GM21529 (cell line): ENCODE measurements at regions not wholly inside any gene's neighbourhood (a gene's known extent, or its start where the extent isn't known, plus 50 kb on each side); places are given as distances from the start of the nearest gene placed in this dataset.
"Not testable (repeated sequence)": the region's sequence is repeated elsewhere in the genome, so short reads cannot be mapped to it uniquely, and the experiment has no call there.

Experiments used
- ATAC-seq: cut with Tn5 transposase; IDR thresholded peaks from one replicate; pipeline ENCODE4 v1.9.1; 2021; ENCODE audit not compliant: unreplicated experiment

DNA sequence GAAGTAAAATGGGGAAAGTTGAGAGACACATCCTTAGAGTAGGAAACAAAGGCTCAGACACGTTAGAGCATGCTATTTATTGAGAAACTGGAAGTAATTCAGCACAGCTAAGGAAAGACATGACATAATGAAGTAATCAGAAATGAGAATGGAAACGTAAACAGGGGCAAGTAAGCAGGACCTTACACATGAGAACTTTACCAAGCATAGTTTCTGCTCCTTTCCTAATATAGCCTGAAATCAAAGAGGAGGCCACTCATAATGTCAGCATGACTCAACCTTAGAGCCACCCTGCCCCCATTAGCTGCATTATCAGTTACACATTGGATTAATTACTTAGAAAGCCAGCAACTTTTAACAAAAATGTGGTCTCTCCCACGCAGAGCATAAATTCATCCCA is 558.3 kb upstream of the GRIA3 start:
- no peak for ATAC-seq

DNA sequence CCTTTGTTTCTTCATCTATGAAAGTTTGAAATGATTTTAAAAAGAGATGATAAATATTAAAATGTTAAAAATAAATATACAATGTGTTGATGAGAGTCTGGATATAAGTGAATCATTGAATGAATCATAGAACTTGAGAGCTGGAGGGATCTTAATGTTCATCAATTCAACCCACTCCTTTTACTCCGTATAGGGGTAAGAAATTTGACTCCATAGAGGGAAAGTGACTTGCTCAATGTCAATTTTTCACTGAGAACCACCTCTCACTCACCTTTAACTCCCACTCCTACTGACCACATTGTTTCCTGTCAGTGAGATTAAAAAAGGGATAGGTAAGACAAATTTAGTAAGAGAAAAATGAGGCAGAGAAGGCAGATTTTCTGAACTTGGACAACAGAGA is 557.2 kb upstream of the GRIA3 start:
- no peak for ATAC-seq

GRCh38 chrX:122641136-122641535 is 542.9 kb upstream of the GRIA3 start:
- no peak for ATAC-seq

GRCh38 chrX:122641826-122642225 is 542.3 kb upstream of the GRIA3 start:
- no peak for ATAC-seq

DNA sequence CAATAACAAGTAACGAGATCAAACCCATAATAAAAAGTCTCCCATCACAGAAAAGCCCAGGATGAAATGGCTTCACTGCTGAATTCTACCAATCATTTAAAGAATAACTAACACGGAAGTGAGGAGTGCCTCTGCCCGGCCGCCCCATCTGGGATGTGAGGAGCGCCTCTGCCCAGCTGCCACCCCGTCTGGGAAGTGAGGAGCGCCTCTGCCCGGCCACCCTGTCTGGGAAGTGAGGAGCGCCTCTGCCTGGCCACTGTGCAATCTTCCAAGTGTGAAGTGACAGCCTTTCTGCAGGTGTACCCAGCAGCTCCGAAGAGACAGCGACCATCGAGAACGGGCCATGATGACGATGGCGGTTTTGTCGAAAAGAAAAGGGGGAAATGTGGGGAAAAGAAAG is 528.8 kb upstream of the GRIA3 start:
- ATAC-seq: not testable (repeated sequence)

GRCh38 chrX:122666601-122667000 is 517.5 kb upstream of the GRIA3 start:
- ATAC-seq: no peak

DNA sequence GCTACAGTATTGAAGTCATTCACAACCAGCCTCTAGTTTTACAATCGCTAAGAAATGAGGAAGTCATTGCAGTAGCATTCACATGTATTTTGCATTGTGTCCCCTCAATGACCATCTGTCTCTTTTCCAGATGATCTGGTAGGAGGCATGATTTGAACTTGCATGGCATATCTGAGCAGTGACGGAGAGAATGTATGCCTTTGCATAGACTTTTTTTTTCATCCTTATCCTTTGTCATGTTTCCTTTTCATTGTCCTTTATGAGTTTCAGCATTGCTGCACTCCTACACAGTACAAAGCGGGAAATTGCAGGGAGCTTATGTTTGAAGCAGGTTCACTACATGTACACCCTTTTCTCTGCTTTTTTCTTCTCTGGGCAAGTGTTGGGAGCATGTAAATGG is 516.4 kb upstream of the GRIA3 start:
- no peak for ATAC-seq

DNA sequence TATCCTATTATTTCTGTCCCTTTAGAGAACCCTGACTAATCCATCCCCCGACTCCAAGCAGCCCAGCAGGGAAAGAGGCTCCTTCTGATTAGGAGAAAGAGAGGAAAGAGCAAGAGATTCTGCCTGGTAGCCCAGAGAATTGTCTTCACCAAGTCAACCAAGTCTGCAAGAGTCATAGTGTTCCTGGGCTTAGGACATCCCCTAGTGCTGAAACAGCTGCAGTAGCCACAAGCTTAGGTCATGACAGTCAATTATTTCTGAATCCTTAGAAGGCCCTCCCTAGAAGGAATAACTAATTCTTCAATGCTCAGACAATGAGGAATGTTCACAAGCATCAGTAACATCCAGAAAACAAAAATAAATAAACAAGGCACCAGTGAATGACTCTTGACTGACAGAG is 480.3 kb upstream of the GRIA3 start:
- ATAC-seq: no peak

GRCh38 chrX:122739770-122740169 is 444.3 kb upstream of the GRIA3 start:
- ATAC-seq: no peak

DNA sequence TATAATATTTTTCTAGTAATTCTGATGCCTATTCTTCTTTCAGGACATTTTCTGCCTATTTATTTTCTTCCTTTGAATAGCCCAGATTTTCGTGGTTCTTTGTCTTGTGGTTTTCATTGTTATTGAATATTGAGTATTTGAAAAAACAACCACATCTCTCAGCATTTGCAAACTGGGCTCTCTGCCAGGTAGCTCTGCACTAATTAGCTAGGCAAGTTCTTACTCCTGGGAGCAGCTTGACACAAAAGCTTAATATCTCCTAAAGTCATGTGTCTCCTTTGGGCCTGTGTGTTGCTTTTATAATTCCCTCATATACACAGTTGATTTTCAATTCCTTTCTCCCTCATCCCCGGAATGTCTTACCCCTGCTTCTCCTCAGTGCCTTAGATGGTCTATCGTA is 413.5 kb upstream of the GRIA3 start:
- no peak for ATAC-seq

DNA sequence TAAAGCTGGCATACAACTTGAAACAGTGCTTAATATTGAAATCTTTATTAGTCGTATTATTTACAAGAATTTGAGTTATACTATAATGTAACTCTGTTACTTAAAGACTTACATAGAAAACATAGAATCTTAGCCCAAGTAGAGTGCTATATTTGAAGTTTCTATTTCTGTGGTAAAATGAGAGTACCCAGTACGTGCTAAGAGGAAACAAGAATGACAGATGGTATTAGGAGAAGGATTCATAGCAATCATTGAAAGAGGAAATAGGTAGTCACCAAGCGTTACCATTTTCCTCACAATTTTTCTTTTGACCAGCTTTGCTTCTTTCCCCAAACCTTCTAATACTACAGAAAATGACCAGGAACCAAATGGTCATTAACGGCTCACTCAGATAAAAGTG is 412.1 kb upstream of the GRIA3 start:
- ATAC-seq: no peak

- ATAC-seq: no peak
Measured at GRCh38 chrX:122777766-122778165, 406.3 kb upstream of the GRIA3 start.

DNA sequence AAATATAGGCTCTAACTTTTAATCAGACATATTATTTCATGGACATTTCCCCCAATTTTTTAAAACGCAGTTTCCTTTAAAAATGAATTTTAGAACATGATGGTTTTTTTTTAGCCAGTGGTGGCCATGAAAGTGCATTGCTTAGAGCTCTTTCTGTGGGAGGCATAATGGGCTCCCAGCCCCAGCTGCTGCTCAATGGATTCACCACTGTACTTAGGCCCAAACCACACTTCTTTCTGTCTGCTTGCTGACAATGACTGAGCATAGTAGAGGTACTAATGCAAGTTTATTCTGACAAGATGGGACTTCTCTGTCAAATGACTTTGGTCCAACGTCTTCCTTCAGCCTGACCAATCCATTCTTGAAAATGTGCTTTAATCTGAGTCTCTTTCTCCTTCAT is 400.2 kb upstream of the GRIA3 start:
- no peak for ATAC-seq

- no peak for ATAC-seq
Measured at GRCh38 chrX:122787231-122787630, 396.8 kb upstream of the GRIA3 start.

DNA sequence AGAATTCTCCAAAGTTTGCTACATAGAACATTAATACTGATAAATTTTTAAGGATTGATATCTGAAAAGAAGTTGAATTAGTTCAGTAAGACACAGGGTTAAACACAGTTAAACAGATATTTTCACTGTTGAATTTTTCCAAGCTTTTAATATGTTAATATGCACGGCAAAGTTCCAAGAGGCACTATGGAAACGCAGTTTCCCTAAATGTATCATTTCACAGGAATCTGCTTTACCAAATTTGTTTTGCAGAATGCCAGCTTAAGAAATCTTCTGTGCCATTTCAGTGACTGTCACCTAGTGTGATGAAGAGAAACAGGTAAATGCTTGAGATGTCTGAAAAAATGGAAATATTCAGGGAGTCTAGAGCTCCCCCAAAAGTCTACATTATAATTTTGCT is 395.9 kb upstream of the GRIA3 start:
- no peak for ATAC-seq

- no peak for ATAC-seq
Measured at GRCh38 chrX:122790376-122791095, 393.5 kb upstream of the GRIA3 start.

DNA sequence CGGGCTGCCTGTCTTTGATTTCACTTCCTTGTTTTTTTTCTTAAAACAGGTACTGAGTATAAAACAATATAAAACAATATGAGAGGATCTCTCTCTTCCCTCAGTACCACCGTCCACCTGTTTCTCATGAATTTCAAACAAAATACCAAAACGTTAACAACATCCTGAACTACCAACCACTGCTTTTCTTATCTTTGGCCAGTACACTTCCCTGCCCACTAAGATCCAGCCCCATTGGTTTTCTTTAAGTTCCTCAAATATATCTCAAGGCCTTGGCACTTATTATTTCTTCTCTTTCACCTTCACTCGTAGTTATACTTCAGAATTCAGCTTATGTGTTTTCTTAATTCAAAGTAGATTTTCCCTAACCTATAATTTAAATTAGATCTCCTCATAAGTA is 370.2 kb upstream of the GRIA3 start:
- ATAC-seq: no peak

GRCh38 chrX:122816288-122816687 is 367.8 kb upstream of the GRIA3 start:
- ATAC-seq: no peak

DNA sequence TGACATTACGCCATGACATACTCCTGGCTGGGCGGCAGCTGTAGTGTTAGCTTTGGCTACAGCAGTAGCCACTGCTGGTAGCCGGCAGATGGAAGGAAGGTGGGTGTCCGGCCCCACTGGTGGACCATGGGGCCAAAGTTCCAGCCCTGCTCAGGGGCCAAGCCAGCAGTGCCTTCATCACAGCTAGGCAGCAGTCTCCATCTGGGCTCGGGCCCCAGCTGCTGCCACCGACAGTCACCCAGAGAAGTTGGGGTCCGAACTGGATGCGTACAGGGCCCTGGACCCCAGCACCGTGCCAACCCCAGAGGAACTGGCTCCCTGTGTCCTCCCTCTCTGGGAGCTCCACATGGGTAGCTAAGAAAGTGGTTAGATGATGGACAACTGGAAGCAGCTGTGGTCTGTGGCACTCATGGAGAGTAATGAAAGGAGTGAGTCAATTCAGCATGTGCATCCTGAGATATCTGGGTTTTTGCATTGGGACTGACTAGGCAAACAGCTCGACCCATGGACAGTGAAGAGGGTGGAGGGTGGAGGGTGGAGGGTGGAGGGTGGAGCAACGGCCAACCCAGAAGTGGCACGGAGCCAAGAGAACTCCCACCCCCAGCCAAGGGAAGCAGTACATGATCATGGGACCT is 366.6 kb upstream of the GRIA3 start:
- ATAC-seq: no peak

GRCh38 chrX:122818068-122818467 is 366.0 kb upstream of the GRIA3 start:
- no peak for ATAC-seq

- no peak for ATAC-seq
Measured at GRCh38 chrX:122833230-122833629, 350.8 kb upstream of the GRIA3 start.

DNA sequence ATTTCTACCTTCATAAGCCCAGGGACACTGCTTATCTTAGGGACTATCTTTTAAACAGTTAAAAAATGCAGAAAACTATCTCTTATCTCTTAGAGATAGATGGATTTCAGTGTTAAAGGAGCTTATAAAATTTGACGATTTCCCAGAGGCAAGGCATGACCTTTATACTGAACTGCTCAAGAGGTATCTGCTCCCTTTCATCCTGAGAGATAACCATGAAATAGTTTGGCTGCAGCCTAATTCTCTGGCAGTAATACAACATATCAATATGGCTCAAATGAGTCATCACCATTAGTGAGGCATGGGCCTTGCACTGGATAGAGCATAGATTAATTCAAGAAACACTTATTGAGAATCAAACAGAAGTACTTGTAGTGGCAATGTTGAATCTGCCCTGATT is 348.2 kb upstream of the GRIA3 start:
- no peak for ATAC-seq

DNA sequence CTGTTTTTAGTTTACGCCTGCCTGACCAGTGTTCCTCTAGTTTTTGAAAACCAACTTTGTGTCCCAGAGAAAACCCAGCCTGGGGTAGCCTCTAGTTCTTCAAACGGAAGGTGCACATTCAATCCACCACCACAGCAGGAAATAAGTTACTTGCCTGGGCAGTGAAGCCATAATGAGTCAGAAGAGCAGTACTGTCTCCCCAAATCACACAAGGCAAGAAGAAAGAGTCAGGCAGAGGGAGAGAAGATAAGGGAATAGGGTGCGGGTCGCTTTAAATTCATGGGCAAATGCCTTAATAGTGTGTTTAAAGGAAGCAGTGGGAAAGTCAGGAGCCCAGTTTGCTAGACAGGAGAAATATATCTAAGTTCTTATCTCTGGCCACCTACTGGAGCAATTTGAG is 333.8 kb upstream of the GRIA3 start:
- no peak for ATAC-seq
